Activated T-cell treated with anti-CD3 and anti-CD28 coated beads for 24 hours (primary cell): ENCODE measurements at regions not wholly inside any gene's neighbourhood (a gene's known extent, or its start where the extent isn't known, plus 50 kb on each side); places are given as distances from the start of the nearest gene placed in this dataset.

Source experiments
- DNase-seq: peaks from one replicate; pipeline ENCODE4 v3.0.0-alpha.2; 2020; ENCODE audit warnings: low read depth

- no peak for DNase-seq
Measured at GRCh38 chr6:19410481-19410880, 426.7 kb upstream of the ID4 start.

DNA sequence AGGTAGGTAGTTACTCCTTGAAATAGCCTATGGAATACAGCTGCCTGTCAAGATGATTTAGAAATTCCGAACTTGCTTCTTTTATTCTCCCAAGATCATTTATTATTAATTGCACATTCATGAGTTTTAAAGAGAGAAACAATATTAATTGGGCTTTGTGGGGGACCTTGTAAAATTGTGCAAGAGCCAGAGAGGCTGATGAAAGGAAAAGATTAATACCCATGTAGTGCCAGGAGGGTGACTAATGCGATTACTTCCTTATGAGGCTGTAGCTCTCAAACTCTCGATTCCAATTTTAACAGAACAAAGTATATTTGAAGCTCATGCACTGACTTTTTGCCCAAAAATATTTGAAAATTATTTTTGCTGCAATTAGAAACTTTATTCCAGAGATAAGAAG lies 423.8 kb upstream of the ID4 start:
- no peak for DNase-seq

GRCh38 chr6:19415605-19416326 lies 421.4 kb upstream of the ID4 start:
- DNase-seq = no peak

- DNase-seq = no peak
Measured at GRCh38 chr6:19416811-19417210, 420.4 kb upstream of the ID4 start.

GRCh38 chr6:19417713-19418112 lies 419.5 kb upstream of the ID4 start:
- no peak for DNase-seq

GRCh38 chr6:19424853-19425252 lies 412.3 kb upstream of the ID4 start:
- no peak for DNase-seq

- DNase-seq = no peak
Measured at GRCh38 chr6:19427548-19427947, 409.6 kb upstream of the ID4 start.

- DNase-seq = no peak
Measured at GRCh38 chr6:19432966-19433498, 404.1 kb upstream of the ID4 start.

GRCh38 chr6:19434065-19434464 lies 403.1 kb upstream of the ID4 start:
- DNase-seq = no peak

DNA sequence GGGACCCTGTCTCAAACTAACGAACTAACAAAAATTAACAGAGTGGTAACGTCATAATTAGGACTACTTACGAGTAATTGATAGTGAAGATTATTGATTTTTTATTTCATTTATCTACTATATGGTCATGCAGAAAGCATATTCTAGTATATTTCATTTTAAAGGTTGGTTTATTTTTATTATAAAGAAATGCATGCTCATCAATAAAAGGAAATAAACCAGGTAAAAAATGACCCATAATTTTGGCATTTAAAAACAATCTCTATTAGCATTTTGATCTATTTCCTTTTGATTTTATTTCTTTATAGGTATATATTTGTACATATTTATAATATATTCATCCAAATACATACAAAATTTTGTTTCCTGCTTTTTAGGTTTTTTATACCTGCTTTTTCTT lies 401.4 kb upstream of the ID4 start:
- no peak for DNase-seq

GRCh38 chr6:19438566-19439353 lies 398.4 kb upstream of the ID4 start:
- DNase-seq = no peak

- no peak for DNase-seq
Measured at GRCh38 chr6:19440531-19440930, 396.6 kb upstream of the ID4 start.

DNA sequence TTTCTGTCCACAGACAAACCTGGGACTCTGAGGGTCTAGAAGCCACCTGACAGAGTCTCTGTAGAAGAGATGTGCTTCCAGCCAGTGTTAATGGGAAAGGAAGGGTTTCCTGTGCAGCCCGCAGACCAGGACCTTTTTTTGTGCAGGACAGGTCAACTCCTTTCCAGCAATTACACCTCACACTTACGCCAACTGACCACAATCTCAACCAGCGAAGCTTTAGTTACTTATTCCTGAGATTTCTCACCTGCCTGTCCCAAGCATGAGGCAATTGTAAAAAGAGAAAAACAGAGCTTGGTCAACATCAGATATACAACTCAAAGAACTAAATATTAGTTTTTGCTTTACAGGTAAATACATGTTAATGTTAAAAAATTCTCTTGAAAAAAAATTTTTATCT lies 393.8 kb upstream of the ID4 start:
- DNase-seq = no peak

- no peak for DNase-seq
Measured at GRCh38 chr6:19444041-19444440, 393.1 kb upstream of the ID4 start.

DNA sequence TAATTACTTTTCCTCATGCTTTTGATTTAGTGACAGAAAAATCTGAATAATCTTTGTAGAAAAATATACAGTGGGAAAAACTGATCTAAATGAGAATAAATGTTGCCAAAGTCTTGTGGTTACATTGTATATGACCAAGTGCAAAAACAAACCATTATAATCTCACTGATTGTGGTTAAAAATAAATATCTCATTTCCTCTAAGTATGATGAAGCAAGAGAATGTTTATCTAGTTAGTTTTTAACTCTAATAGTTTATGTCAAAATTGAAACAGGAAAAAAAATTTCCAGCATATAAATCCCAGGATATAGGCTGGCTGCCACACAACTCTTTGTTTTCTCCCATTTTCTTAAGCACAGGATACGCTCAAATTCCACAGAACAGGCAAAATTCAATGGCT lies 392.7 kb upstream of the ID4 start:
- no peak for DNase-seq

GRCh38 chr6:19446570-19446969 lies 390.6 kb upstream of the ID4 start:
- no peak for DNase-seq

DNA sequence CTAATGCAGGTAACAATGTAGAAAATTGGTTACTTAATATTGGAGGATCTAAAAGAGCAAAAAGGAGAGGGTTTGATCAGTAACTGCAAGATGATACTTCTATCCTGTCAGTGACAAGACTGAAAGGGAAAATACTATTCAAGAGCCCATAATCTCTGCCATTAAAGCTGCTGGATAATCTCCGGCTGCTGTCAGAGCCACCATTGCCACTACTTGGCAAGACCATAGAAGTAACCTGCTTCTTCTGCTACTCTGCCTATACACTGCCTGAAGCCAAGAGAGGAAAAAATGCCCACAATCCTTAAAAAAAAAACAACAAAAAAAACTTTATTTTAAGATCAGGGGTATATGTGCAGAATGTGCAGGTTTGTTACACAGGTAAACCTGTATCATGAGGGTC lies 386.5 kb upstream of the ID4 start:
- no peak for DNase-seq

- no peak for DNase-seq
Measured at GRCh38 chr6:19452495-19452894, 384.7 kb upstream of the ID4 start.

- DNase-seq = no peak
Measured at GRCh38 chr6:19454001-19454720, 383.0 kb upstream of the ID4 start.

DNA sequence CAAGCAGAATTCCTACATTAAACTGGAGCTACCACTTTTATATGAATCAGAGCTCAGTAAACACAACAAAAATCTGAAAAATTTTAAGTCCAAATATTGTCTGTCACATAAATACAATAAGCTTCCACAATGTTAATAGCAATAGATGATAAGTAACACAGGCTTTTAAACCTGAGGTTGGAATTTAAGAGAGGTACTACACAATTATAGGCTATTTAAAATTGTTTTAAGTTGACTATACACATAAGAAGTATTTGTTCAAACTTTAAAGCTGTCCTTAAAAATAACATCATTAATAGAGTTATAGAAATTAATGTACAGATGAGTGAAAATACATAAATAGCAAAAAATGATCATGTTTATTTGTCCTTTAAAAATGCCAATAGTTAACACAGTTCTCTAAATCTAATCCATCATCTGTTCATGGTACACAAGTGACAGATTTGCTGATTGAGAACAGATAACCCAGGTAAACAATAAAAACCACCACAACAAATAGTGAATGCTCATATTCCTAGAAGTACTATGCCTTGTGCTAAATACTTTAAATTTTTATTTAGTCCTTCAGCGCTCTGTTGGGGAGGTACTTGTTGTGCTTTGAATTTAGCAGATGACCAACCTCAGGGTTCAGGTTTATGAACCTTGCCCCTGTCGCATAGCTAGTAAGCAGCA lies 382.3 kb upstream of the ID4 start:
- DNase-seq = no peak

DNA sequence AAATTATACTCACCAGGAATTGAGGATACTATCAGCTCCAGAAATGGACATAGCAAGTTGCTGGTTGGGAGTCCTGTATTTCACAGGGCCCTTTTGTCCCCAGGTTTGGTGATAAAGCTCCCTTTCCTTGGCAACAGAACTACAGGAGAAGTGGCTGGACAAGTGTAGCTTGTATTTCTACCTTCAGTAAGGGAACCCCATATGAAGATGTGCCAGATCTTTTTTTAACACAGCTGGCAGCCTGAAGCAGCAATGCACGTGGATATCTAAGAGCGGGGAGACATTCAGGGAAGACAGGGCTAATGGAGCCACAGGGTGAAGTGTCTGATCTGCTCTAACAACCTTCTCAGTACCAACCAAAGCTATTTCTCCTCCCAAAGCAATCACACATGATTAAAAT lies 373.9 kb upstream of the ID4 start:
- DNase-seq = no peak

GRCh38 chr6:19463925-19464324 lies 373.2 kb upstream of the ID4 start:
- DNase-seq = no peak
